PC-3 (cell line): ENCODE measurements at regions not wholly inside any gene's neighbourhood (a gene's known extent, or its start where the extent isn't known, plus 50 kb on each side); places are given as distances from the start of the nearest gene placed in this dataset.

ENCODE experiments used
- CTCF ChIP-seq: fragments of 300-600 bp; sonication (generic); conservative IDR thresholded peaks from 2 replicates; pipeline ENCODE4 v1.5.1; 2017; ENCODE audit warnings: antibody characterized with exemption, low read depth, mild to moderate bottlenecking, low read length
- EZH2 ChIP-seq: fragments of 300-600 bp; sonication (generic); IDR thresholded peaks from one replicate; pipeline ENCODE4 v1.6.1; 2017; ENCODE audit warnings: antibody characterized with exemption, mild to moderate bottlenecking, low read length; ENCODE audit not compliant: unreplicated experiment
- EZH2phosphoT487 ChIP-seq: fragments of 300-600 bp; sonication (generic); IDR thresholded peaks from 2 replicates; pipeline ENCODE4 v1.6.1; 2018; ENCODE audit warnings: mild to moderate bottlenecking, antibody characterized with exemption, low read length, borderline replicate concordance

DNA sequence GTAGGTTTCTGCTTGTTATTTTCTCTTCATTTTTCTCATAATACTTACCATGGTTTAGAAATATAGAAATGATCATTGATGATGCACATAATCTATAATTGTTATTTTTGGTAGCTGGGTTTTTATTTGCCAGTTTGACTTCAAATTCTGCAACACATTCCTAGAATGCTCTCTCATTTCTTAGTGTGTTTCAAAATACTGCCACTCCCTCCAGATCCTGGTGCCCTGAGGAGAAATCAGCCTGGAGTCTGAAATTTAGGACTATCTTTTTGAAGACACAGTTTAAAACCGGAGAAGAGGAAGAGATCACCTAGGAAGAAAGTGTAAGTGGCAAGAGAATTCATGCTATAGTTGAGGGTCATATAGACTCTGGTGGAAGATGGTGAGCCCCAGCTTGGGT is 57.5 kb downstream of the TAF11L14 start:
- no peak for TF ChIP-seq CTCF
- TF ChIP-seq EZH2 = no peak
- TF ChIP-seq EZH2phosphoT487 = no peak
